Testis (tissue), 2 donors: ENCODE measurements at regions not wholly inside any gene's neighbourhood (a gene's known extent, or its start where the extent isn't known, plus 50 kb on each side); places are given as distances from the start of the nearest gene placed in this dataset.

ENCODE experiments used
- POLR2A ChIP-seq: fragments of 450-650 bp; IDR thresholded peaks from one replicate; pipeline ENCODE4 v1.6.1; 2017; ENCODE audit warnings: antibody characterized with exemption, mild to moderate bottlenecking, moderate library complexity
- TF ChIP-seq, protein P1 (sequence below), 3 experiments: fragments of 450-650 bp in 2 of 3; fragments of 200-600 bp in 1 of 3; sonication (generic) in 1 of 3; IDR thresholded peaks; one replicate each; pipeline ENCODE4 v1.5.1; 2016 to 2019; ENCODE audit warnings: antibody characterized with exemption in 3 of 3, mild to moderate bottlenecking in 2 of 3, moderate library complexity in 1 of 3

DNA sequence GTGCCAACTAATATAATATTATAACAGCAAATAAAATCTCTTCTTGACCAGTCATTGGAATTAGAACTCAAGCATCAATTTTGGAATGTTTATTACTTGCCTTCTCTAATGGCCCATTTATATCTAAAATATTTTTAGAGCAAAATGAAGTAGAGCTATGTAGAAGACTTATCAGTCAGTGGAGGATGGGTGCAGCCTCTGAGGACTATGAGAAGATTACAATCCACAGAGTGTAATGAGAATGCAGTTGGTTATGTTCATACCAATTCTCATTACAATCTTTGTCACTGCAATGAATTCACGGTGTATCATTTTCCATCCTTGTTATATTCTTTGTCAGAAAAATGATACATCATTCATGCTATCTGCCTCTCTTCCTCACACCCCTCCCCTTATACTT lies 878.1 kb downstream of the CENPC start:
- TF ChIP-seq POLR2A, result no peak
- TF ChIP-seq, protein P1, sequence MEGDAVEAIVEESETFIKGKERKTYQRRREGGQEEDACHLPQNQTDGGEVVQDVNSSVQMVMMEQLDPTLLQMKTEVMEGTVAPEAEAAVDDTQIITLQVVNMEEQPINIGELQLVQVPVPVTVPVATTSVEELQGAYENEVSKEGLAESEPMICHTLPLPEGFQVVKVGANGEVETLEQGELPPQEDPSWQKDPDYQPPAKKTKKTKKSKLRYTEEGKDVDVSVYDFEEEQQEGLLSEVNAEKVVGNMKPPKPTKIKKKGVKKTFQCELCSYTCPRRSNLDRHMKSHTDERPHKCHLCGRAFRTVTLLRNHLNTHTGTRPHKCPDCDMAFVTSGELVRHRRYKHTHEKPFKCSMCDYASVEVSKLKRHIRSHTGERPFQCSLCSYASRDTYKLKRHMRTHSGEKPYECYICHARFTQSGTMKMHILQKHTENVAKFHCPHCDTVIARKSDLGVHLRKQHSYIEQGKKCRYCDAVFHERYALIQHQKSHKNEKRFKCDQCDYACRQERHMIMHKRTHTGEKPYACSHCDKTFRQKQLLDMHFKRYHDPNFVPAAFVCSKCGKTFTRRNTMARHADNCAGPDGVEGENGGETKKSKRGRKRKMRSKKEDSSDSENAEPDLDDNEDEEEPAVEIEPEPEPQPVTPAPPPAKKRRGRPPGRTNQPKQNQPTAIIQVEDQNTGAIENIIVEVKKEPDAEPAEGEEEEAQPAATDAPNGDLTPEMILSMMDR (IDR thresholded peaks at IDR 0.05), result no peak
